LNCAP (cell line): ENCODE measurements at regions not wholly inside any gene's neighbourhood (a gene's known extent, or its start where the extent isn't known, plus 50 kb on each side); places are given as distances from the start of the nearest gene placed in this dataset.

Experiments
- TF ChIP-seq, protein P1 (sequence below): fragments of 450-650 bp; IDR thresholded peaks from 2 replicates; pipeline ENCODE4 v1.5.1; 2017; ENCODE audit warnings: mild to moderate bottlenecking

DNA sequence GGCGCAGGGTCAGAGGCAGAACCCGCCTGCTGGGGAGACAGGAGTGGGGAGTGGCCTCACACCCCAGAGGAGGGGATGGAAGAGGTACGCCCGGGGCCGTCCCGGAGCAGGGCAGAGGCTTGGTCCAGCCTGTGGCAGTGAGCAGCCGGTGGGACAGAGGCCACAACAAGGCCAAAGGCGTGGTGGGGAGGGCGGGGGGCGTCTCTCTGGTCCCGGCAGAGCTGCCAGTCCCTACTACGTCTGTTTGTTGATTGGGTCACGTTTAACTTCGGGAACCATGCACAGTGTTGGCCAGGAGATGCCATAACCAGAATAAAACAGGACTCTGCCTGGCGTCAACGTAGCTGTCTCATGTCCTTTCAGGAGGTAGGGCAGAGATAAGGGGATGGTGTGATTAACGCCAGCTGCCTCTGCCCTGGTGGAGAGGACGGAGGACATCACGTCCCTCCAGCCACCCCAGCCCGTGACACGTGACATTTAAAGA, 192.8 kb downstream of the BANP start:
- TF ChIP-seq, protein P1, sequence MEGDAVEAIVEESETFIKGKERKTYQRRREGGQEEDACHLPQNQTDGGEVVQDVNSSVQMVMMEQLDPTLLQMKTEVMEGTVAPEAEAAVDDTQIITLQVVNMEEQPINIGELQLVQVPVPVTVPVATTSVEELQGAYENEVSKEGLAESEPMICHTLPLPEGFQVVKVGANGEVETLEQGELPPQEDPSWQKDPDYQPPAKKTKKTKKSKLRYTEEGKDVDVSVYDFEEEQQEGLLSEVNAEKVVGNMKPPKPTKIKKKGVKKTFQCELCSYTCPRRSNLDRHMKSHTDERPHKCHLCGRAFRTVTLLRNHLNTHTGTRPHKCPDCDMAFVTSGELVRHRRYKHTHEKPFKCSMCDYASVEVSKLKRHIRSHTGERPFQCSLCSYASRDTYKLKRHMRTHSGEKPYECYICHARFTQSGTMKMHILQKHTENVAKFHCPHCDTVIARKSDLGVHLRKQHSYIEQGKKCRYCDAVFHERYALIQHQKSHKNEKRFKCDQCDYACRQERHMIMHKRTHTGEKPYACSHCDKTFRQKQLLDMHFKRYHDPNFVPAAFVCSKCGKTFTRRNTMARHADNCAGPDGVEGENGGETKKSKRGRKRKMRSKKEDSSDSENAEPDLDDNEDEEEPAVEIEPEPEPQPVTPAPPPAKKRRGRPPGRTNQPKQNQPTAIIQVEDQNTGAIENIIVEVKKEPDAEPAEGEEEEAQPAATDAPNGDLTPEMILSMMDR = no peak

DNA sequence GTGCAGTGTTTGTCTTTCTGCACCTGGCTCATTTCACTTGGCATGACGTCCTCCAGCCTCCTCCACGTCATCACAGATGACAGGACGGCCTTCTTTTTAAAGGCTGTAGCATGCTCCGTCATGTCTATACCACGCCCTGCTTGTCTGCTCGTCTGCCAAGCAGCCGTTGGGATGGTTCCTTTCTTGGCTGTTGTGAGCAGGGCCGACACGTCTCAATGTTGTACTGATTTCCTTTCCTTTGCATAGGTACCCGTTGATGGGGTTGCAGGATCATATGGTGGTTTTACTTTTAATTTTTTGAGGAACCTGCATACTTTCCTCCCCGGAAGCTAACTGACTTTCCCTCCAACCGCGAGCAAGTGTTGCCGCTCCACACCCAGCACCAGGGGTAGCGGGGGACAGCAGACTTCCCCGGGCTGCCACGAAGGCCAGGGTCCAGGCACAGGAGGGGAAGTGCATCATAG, 212.2 kb upstream of the ZNF469 start:
- TF ChIP-seq, protein P1 = no peak

DNA sequence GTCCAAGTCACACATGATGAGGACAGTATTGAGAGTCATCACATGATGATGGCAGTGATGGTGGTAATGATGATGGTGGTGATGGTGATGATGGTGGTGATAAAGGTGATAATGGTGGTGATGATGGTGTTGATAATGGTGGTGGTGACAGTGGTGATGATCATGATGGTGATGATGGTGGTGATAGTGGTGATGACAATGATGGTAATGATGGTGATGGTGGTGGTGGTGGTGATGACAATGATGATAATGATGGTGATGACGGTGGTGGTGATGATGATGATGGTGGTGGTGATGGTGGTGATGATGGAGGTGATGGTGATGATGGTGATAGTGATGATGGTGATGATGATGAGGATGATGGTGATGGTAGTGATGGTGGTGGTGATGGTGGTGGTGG, 190.2 kb upstream of the ZNF469 start:
- TF ChIP-seq, protein P1 = no peak

DNA sequence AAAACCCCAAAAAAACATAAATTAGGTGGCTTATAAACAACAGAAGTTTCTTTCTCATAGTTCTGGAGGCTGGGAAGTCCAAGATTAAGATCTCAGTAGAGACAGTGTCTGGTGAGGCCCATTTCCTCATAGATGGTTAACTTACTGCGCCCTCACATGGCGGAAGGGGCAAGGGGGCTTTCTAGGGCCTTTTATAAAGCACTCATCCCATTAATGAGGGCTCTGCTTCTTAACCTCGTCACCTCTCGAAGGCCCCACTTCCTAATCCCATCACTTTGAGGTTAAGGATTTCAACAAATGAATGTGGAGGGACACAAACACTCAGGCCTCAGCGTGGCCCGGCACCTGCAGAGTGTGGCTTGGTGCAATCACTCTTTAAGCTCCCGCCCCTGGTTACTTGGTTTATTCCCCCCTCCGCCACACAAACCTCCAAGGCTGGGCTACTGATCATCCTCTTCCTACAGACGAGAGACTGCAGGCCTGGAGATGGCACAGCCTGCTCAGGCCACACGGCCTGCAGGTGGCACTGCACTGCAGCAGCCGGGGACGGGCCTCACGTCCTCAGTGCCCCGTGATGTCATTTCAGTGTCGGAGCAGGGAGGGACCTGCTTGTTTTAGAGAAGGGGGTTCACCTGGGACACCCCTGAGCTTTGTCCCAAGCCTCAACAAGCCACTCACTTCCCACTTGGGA, 188.9 kb upstream of the ZNF469 start:
- TF ChIP-seq, protein P1 = peak; percentile 70

DNA sequence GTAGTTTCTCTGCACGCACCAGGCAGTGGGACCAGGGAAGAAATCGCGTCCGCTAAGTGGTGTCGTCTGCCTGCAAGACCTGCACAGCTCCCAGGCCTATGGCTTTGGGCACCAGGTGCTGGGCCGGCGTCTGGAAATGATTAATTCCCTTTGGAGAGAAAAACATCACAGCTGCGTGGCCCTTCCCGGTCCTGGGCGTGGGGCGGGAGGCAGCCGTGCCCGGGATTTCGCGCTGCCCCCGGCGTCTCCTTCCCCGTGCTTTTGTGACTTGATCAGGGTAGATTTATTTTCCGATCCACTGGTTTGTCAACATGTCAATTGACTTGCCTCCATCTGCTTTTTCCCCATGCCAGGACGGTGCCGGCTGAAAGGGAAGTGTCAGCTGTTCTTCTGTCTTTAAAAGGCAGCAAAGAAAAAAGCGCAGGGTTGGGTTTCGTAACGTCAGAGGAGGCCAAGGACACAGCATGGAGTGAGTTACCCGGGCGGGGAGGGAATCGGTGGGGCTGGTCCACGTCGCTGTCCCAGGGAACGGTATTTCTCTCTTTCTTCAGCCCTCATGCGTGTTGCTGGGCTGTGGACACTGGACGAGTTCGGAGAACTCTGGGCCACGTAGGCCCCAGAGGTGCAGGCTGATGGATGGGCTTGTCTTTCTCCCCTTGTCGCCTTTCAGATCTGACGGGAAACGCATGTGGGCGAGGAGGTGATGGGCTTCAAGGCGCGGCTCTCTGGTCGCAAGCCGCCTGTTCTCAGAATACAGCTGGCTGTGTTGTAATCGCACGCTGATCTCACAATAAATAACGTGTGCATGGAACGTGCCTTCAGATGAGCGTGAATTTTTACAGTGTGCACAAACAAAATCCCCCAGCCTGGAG, 188.1 kb upstream of the ZNF469 start:
- TF ChIP-seq, protein P1 = no peak

DNA sequence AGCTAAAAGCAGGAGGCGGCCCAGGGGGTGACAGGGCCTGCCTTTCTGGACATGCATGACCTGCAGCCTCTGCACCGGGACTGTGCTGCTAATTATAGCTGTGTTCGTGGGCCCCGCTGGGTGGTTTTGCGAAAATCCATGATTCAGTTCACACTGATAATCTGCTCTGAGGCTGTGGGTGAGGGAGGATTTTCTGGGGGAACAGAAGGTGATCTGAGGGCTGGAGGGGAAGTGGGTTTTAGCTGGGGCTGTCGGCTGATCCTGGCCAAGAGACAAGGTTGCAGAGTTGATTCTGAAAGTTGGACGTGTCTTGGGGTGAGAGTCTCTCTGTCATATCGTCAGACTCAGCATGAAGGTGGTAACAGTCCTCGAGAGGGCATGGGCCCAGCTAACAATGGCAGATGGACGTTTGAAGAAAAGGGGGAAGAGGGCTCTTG, 187.5 kb upstream of the ZNF469 start:
- TF ChIP-seq, protein P1 = no peak

DNA sequence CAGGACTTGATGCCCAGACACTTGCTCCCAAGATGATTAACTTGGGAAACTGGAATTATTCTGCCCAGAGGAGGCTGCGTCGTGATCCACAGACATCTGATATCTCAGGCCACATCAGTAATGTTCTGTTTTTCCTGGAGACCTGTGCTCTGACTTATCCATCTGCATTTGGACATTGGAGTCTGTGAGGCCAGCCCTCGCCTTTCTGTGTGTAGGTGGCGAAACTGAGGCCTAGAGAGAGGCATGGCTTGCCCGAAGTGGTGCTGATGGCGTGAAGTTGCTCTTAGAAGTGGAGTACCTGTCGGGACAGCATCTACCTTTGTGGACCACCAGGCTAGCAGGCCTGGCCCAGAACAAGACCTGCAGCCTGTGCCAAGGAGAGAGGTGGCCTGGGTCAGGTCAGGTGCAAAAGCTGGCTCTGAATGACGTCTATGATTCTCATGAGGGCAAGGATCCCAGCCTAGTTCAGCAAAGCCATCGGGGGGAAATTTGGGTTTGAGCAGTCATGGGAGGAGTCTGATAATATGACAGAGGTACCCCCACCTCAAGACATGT, 186.8 kb upstream of the ZNF469 start:
- TF ChIP-seq, protein P1 = no peak
